Fibroblast of villous mesenchyme (primary cell): ENCODE measurements at regions not wholly inside any gene's neighbourhood (a gene's known extent, or its start where the extent isn't known, plus 50 kb on each side); places are given as distances from the start of the nearest gene placed in this dataset.
A peak's percentile ranks its signal among the peaks of the same experiment; 100 is the strongest.

Experiments used
- DNase-seq: peaks from one replicate; pipeline ENCODE4 v3.0.0-alpha.2; 2010; ENCODE audit warnings: low read depth
- H3K4me3 ChIP-seq: 2 replicates; pipeline ENCODE4 v1.5.1; 2011; ENCODE audit warnings: low read depth, mild to moderate bottlenecking, low read length
- CTCF ChIP-seq: IDR thresholded peaks from 2 replicates; pipeline ENCODE4 v1.5.1; 2012; ENCODE audit warnings: low read depth, mild to moderate bottlenecking, low read length; ENCODE audit not compliant: insufficient read depth

DNA sequence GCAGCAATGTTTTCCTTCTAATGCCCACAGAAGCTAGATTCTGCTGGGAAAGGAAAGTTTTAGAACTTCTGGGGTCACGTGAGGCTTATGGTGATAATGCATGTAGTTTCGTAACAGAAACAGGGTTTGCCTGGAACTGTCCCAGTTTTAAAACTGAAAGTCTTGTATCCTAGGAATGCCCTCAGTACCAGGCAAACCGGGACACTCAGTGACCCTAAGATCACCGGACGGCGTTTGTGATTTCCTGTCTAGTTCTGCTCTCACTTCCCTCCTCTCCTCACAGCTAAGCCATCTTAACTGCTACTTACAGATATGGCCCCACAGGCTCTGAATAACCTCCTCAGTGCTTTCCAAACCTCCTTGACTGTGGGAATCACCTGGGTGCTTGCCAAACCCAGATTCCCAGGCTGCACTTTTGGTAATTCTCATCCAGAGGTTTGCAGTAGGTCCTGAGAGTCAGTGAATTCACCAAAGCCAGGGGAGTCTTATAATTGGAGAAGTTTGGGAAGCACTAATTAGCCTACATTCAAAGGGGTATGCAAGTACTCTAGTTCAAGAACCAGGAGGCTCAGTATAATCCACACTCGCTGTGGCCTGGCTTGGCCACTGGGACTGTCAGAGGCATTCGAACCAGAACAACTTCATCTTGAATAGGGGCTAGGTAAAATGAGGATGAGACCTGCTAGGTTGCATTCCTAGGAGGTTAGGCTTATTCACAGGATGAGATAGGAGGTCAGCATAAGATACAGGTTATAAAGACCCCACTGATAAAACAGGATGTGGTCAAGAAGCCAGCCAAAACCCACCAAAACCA, 231.6 kb upstream of the MYLIP start:
- H3K4me3 ChIP-seq: peak overlapping the region; percentile 18
- TF ChIP-seq CTCF: no peak
- DNase-seq: peak; percentile 92

DNA sequence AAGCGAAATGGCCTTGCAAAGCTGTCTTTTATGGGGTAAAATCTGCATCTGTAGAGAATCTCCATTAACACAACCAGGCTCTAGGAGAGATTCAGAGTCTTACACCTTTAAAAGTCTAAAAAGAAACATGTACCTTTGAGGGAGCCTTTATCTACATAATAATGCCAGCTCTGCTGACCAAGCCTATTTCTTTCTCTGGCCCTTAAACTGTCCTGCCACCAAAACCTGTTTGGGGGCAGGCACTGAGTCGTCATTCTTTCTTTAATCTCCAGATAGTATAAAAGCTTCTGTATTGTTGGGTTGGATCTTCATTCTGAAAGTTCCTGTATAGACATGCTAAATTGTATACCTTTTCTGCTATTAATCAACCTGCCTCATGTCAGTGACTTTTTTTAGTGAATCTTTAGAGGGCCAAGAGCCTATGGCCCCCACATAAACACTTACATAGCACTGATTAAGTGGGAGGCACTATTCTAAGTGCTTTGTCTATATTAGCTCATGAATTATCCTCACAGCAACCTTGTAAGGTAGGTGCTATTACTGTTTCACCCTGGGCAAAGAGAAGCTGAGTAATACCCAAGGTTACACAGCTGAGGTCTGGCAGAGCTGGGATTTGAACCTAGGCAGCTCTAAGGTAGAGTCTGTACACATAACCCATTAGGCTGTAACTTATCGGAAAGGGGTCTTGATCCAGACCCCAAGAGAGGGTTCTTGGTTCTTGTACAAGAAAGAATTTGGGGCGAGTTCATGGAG, 232.3 kb upstream of the DTNBP1 start:
- H3K4me3 ChIP-seq: no peak overlapping the region
- TF ChIP-seq CTCF: no peak
- no peak for DNase-seq

- H3K4me3 ChIP-seq: no peak overlapping the region
- DNase-seq: no peak
- peak; percentile 47 for TF ChIP-seq CTCF
Observed at GRCh38 chr6:15893556-15894253, 230.9 kb upstream of the DTNBP1 start.

DNA sequence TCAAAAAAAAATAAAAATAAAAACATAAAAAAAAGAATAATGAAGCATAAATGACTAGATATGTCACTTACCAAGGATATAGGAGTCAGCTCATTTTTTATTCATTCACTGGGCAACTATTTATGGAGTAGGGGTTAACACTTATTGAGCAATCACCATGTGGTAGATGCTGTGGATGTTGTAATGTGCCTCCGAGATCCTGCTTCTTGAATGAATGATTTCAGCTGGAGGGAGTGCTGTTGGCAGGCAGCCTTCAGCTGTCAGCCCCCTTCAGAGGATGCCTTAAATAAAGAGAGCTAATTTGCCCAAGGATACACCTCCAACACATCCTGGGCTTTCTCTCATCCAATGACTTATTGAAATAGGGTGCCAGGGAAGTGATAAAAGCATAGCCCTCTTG, 229.5 kb upstream of the DTNBP1 start:
- H3K4me3 ChIP-seq: no peak overlapping the region
- DNase-seq: peak; percentile 59
- TF ChIP-seq CTCF: no peak

GRCh38 chr6:15888798-15889772, 226.3 kb upstream of the DTNBP1 start:
- DNase-seq: peak; percentile 79
- no peak for TF ChIP-seq CTCF
- H3K4me3 ChIP-seq: no peak overlapping the region
